Dedifferentiated amniotic fluid mesenchymal stem cell (primary cell): ENCODE measurements at regions not wholly inside any gene's neighbourhood (a gene's known extent, or its start where the extent isn't known, plus 50 kb on each side); places are given as distances from the start of the nearest gene placed in this dataset.

Source experiments
- DNase-seq: peaks from one replicate; pipeline ENCODE4 v3.0.0-alpha.2; 2016; ENCODE audit errors: extremely low spot score

DNA sequence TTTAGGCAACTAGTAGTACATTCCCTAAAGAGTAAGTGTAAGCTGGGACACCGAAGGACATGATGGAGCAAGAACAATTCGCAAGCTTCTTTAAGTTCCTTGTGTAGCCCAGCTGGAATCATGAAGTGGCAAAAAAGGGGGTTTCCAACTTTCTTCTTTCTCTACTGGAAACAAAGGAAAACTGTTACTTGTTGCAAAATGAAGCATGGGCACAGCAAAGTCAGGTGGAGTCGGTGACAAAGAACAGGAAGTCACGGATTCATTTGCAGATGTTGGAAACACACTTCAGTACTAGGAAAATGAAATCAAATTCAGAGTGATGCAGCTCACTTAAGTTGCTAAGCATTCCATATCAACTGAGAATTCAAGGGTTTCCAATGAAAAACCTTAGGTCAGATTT lies 706.9 kb upstream of the STXBP6 start:
- DNase-seq = no peak

DNA sequence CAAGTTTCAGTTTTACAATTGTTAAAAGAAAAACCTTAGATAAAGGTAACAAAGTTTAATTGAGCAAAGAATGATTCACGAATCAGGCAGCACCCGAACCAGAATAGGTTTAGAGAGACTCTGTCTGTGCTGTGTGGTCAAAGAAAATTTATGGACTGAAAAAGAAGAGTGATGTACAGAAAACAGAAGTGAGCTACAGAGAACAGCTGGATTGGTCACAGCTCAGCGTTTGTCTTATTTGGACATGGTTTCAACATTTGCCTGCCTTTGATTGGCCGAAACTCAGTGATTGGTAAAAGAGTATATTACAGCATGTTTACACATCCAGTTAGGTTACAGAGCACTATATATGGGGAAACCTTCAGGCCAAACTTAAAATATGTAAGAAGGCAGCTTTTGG lies 703.2 kb upstream of the STXBP6 start:
- no peak for DNase-seq

DNA sequence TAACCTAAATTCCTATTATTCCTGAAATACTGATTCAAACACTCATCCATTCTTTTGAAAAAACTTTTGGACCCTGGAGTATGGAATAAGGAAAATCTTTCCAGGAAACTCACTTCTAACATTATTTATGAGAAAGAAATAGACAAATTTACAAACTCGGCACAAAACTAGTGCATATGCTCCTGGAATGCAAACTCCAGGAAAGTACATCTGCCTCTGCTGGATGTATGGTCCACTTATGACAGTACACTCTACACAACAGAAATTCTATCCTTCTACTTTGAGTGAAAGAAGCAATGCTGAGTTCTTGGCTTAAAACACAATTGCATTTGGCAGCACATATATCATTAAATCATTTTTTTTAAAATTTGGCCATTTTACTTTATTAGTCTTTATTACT lies 700.5 kb upstream of the STXBP6 start:
- DNase-seq = no peak
